ENCODE measurements at regions not wholly inside any gene's neighbourhood (a gene's known extent, or its start where the extent isn't known, plus 50 kb on each side); places are given as distances from the start of the nearest gene placed in this dataset.

GRCh38 chr6:168384045-168385036 lies 56.6 kb upstream of the SMOC2 start:
- no peak for DNase-seq

DNA sequence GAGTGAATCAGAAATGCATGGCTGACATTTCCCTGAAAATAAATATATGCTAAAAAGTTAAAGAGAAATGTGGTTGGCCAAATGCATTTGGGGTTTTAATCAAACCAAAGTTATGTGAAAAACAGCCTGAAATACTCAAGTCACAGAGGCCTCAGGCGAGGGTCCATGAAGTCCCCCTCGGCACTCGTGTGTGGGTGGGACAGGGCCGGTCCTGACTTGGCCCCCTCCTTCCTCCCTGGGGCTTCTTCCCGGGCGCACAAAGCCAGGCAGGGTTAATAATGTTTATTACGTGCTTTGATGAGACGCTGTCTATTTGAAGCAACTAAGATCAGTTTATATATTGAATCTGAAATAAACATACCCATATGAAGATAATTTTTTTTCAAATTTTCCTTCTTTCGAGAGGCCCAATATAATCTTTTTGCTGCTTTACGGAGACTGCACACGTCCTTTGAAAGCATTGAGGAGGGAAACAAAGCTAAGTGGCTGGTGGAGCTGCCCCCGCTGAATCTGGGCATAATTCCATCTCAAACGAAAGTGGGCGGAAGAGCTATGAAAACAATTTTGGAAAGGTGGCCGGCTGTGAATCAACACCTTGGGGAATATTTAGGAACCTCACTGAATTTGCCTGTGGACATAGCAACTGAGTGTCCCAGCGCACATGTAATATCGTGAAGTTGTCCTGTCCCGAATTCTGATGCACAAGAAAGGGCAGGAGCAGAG lies 55.8 kb upstream of the SMOC2 start:
- no peak for DNase-seq

DNA sequence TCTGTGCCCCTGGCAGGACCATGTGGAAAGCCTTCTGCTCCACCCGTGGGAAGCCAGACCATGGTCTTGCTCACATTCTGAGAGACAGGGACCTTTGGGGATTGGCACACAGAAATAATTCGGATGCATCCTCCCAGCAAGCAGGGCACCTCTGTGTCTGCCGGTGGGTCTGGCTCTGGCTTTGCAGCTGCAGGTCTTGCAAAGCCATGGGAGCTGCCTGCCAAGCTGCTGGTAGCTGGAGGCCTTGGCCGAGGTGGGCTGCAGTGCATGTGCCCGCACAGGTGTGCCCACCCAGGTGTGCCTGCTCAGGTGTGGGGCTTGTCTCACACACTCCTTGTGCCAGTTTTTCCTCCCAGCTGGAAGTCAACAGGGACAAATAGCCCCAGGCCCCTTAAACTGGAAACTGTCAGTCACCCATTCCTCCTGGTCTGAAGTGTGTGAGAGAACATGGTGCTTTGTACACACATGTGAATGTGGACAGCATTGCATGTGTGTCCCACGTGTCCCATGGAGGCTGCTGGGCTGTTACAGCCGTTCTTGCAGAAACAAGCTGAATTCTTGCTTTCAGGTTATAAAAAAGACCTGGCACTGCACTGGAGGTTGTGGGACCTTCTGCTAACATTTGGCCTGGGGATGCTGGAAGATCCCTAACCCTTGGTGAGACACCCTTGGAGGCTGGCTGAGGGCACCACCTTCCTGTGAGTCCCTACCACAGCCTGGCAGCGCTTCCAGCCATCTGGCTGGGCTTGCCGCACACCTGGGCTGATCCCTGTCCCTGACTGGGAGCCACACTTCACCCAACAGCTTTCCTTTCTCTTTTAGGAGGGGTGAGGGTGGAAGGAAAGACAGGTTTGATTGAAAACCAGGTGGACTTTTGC lies 54.9 kb upstream of the SMOC2 start:
- DNase-seq: no peak

GRCh38 chr6:168386973-168387372 lies 54.0 kb upstream of the SMOC2 start:
- no peak for DNase-seq

- no peak for DNase-seq
These were observed 53.6 kb upstream of the SMOC2 start for GRCh38 chr6:168387426-168387825.

DNA sequence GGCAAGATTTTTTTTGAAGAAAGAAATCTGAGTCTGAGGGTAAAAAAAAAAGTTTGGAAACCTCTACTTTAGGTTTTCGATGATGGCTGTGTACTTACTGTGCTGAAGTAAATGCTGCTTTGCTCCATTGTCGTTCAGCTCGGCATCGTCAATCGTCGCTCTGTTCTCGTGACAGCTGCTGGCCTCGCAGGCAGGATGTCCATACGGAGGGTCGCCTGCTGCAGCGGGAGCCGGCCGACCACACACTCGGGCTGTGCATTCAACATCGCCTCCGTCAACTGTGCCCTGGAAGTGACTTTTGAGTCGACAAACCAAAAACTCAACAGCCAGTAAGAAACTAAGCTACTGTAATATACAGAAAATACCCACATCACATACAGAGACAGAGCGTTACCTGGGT lies 53.1 kb upstream of the SMOC2 start:
- no peak for DNase-seq

- no peak for DNase-seq
These were observed 52.0 kb upstream of the SMOC2 start for GRCh38 chr6:168388641-168389633.

DNA sequence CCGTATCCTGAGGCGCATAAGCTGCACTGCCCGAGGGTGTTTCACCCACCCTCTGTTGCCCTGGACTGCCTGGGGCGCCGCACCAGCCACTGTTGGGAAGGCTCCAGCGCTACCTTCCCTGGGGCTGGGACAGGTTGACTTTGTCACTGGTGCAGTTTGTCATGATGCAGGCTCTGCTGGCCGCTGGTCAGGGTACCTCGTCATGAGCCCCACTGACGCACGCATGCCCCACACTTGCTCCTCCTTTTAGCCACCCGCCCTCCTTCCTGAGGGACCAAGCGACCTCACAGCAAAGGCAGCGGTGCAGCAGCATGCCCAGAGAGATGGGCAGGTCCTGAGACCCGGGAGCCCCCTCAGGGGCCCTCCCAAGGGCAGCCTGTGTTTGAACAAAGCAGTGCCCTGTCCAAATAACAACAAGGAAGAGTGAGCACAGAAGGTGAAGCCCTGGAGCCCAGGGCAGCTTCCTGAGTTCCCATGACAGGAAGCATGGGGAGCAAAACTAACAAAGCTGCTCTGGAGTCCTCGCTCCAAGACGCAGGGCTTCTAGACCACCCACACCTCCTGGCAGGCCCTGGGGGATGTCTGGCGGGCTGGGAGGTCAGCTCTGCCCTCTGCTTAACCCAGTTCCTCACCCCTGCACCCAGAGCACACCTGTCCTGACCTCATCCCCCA lies 50.1 kb upstream of the SMOC2 start:
- DNase-seq: no peak

Data from activated naive CD4-positive, alpha-beta T cell treated with anti-CD3 and anti-CD28 coated beads, Interleukin-2, amount 50 U/mL, for 16 hours (primary cell).